ENCODE measurements at regions not wholly inside any gene's neighbourhood (a gene's known extent, or its start where the extent isn't known, plus 50 kb on each side); places are given as distances from the start of the nearest gene placed in this dataset.

GRCh38 chr10:70974920-70975319 lies 86.6 kb upstream of the PCBD1 start:
- no peaks in the 10 kb centered on the region; the same call in 1 of the 2 replicates for H3K9me3 ChIP-seq (ENCODE audit: control insufficient read depth, insufficient read depth, low read depth, low read length)
- no peaks in the 10 kb centered on the region; the same call in 1 of the 2 replicates for H3K4me1 ChIP-seq (ENCODE audit: control insufficient read depth, insufficient read depth, low read length)
- H3K4me3 ChIP-seq (ENCODE audit: low read depth, low read length): no peak overlapping the region
- no peak for TF ChIP-seq ZNF580 (tag by site-specific recombination; IDR thresholded peaks at IDR 0.05)
- no peak for TF ChIP-seq ZNF148 (tag by site-specific recombination; IDR thresholded peaks at IDR 0.05; ENCODE audit: borderline replicate concordance)
- peak; percentile 85 for TF ChIP-seq ZFHX2 (tag by site-specific recombination; conservative IDR thresholded peaks at IDR 0.05)
- TF ChIP-seq ZNF704 (tag by site-specific recombination; IDR thresholded peaks at IDR 0.05): no peak
- TF ChIP-seq ZBTB17 (tag by site-specific recombination; IDR thresholded peaks at IDR 0.05): no peak
- TF ChIP-seq ZSCAN4 (tag by site-specific recombination; IDR thresholded peaks at IDR 0.05): no peak
- TF ChIP-seq EGR2 (tag by site-specific recombination; IDR thresholded peaks at IDR 0.05; ENCODE audit: low read depth): peak; percentile 91
- no peak for TF ChIP-seq ZNF280C (tag by site-specific recombination; IDR thresholded peaks at IDR 0.05)
- TF ChIP-seq TRIM28 (IDR thresholded peaks at IDR 0.05; ENCODE audit: borderline replicate concordance, low read length): no peak
- CTCF ChIA-PET: interaction anchor here (0.6 to 1.8 kb wide), 2 partner anchors 49 to 1075 kb away, joined by 3 to 6 read pairs; no protein-coding TSS in a partner anchor
- H3K36me3 ChIP-seq (ENCODE audit: control insufficient read depth in 2 of 2, insufficient read depth in 1 of 2, low read length in 2 of 2): no peaks in the 10 kb centered on the region
- POLR2A ChIA-PET: no interaction called here
- no peak overlapping the region for H3K27ac ChIP-seq (ENCODE audit: extremely low read depth, low read depth, low read length)

GRCh38 chr10:70976063-70976695 lies 87.8 kb upstream of the PCBD1 start:
- ChIA-PET CTCF (interaction anchor here (0.6 kb wide), 1 partner anchor 14 kb away, joined by 3 read pairs; no protein-coding TSS in a partner anchor), POLR2A (no interaction called here)

GRCh38 chr10:70977625-70978024 lies 89.3 kb upstream of the PCBD1 start:
- H3K36me3 ChIP-seq (ENCODE audit: control insufficient read depth in 2 of 2, insufficient read depth in 1 of 2, low read length in 2 of 2): no peaks in the 10 kb centered on the region
- no peaks in the 10 kb centered on the region; the same call in 1 of the 2 replicates for H3K4me1 ChIP-seq (ENCODE audit: control insufficient read depth, insufficient read depth, low read length)
- no peaks in the 10 kb centered on the region for H3K9me3 ChIP-seq (ENCODE audit: control insufficient read depth, insufficient read depth, low read depth, low read length)
- 0 out of 2 replicates have a peak, but pooled peaks have one; percentile 19 for TF ChIP-seq ZFHX2 (tag by site-specific recombination; conservative IDR thresholded peaks at IDR 0.05)
- TF ChIP-seq ZFP3 (tag by site-specific recombination; IDR thresholded peaks at IDR 0.05; ENCODE audit: low read depth): no peak
- 0 out of 2 replicates have a peak, but pooled peaks have one; percentile 24 for TF ChIP-seq EGR2 (tag by site-specific recombination; IDR thresholded peaks at IDR 0.05; ENCODE audit: low read depth)
- POLR2A ChIA-PET: no interaction called here
- H3K27ac ChIP-seq (ENCODE audit: extremely low read depth, low read depth, low read length): no peak overlapping the region
- H3K4me3 ChIP-seq (ENCODE audit: low read depth, low read length): no peak overlapping the region
- CTCF ChIA-PET: no interaction called here

More at GRCh38 chr10:70976063-70976695, 87.8 kb upstream of the PCBD1 start:
- Histone ChIP-seq H3K4me1 (ENCODE audit: control insufficient read depth, insufficient read depth, low read length) (no peaks in the 10 kb centered on the region; the same call in 1 of the 2 replicates), H3K9me3 (ENCODE audit: control insufficient read depth, insufficient read depth, low read depth, low read length) (no peaks in the 10 kb centered on the region; the same call in 1 of the 2 replicates), H3K27ac (ENCODE audit: extremely low read depth, low read depth, low read length) (no peak overlapping the region), H3K4me3 (ENCODE audit: low read depth, low read length) (no peak overlapping the region), H3K36me3 (ENCODE audit: control insufficient read depth in 2 of 2, insufficient read depth in 1 of 2, low read length in 2 of 2) (no peaks in the 10 kb centered on the region)
- TF ChIP-seq ZNF561 (tag by site-specific recombination; IDR thresholded peaks at IDR 0.05; ENCODE audit: borderline replicate concordance): no peak
- no peak for TF ChIP-seq MYNN (tag by site-specific recombination; IDR thresholded peaks at IDR 0.05; ENCODE audit: borderline replicate concordance)
- no peak for TF ChIP-seq EGR2 (tag by site-specific recombination; IDR thresholded peaks at IDR 0.05; ENCODE audit: low read depth)
- TF ChIP-seq ZNF146 (tag by site-specific recombination; IDR thresholded peaks at IDR 0.05): peak; percentile 83
- no peak for TF ChIP-seq ZNF600 (tag by site-specific recombination; IDR thresholded peaks at IDR 0.05)

Measured in HEK293 (cell line).